ENCODE measurements at regions not wholly inside any gene's neighbourhood (a gene's known extent, or its start where the extent isn't known, plus 50 kb on each side); places are given as distances from the start of the nearest gene placed in this dataset.

GRCh38 chr4:83180431-83180968 lies 66.0 kb upstream of the PLAC8 start:
- no peak for DNase-seq (ENCODE audit: extremely low spot score, unreplicated experiment)
- H3K27ac Mint-ChIP-seq (ENCODE audit: unreplicated experiment), result no peak overlapping the region
- no peaks in the 10 kb centered on the region for H3K4me1 Mint-ChIP-seq (ENCODE audit: unreplicated experiment)
- no peak overlapping the region for H3K4me3 Mint-ChIP-seq (ENCODE audit: unreplicated experiment)
- TF ChIP-seq CTCF (IDR thresholded peaks at IDR 0.05), result no peak
- no peaks in the 10 kb centered on the region for H3K9me3 Mint-ChIP-seq (ENCODE audit: unreplicated experiment)
- H3K36me3 Mint-ChIP-seq (ENCODE audit: unreplicated experiment), result no peaks in the 10 kb centered on the region
- peaks cover 8% of the 10 kb centered on the region for H3K27me3 Mint-ChIP-seq (ENCODE audit: unreplicated experiment)

DNA sequence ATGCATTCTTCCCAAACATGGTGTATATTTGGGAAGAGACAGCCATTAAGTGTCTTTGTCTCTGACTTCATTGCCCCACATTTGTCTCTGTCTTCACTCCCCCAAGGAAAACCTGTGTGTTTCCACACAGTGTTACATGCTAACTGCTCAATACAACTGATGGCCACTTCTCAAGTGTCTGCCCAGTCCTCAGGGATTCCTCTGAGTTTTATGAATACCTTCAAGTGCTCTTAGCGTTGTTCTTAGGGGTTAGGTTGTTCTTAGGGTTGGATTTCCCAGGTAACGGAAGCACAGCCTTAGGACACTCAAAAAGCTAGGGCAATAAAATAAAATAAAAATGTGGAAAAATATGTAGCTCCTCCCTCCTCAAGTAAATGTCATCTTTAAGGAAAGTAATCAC lies 64.7 kb upstream of the PLAC8 start:
- Mint-ChIP-seq H3K4me3 (ENCODE audit: unreplicated experiment) (no peak overlapping the region), H3K4me1 (ENCODE audit: unreplicated experiment) (no peaks in the 10 kb centered on the region), H3K9me3 (ENCODE audit: unreplicated experiment) (no peaks in the 10 kb centered on the region), H3K27ac (ENCODE audit: unreplicated experiment) (no peak overlapping the region), H3K27me3 (ENCODE audit: unreplicated experiment) (peaks cover 8% of the 10 kb centered on the region), H3K36me3 (ENCODE audit: unreplicated experiment) (no peaks in the 10 kb centered on the region)
- no peak for DNase-seq (ENCODE audit: extremely low spot score, unreplicated experiment)
- TF ChIP-seq CTCF (IDR thresholded peaks at IDR 0.05), result no peak

- Mint-ChIP-seq H3K4me3 (ENCODE audit: unreplicated experiment) (no peak overlapping the region), H3K27ac (ENCODE audit: unreplicated experiment) (no peak overlapping the region), H3K9me3 (ENCODE audit: unreplicated experiment) (no peaks in the 10 kb centered on the region), H3K36me3 (ENCODE audit: unreplicated experiment) (no peaks in the 10 kb centered on the region), H3K4me1 (ENCODE audit: unreplicated experiment) (no peaks in the 10 kb centered on the region), H3K27me3 (ENCODE audit: unreplicated experiment) (peaks cover 8% of the 10 kb centered on the region)
- no peak for TF ChIP-seq CTCF (IDR thresholded peaks at IDR 0.05)
- DNase-seq (ENCODE audit: extremely low spot score, unreplicated experiment), result no peak
Observed at GRCh38 chr4:83178029-83178428, 63.5 kb upstream of the PLAC8 start.

- H3K4me1 Mint-ChIP-seq (ENCODE audit: unreplicated experiment), result no peaks in the 10 kb centered on the region
Observed at GRCh38 chr4:83177182-83177581, 62.7 kb upstream of the PLAC8 start.

DNA sequence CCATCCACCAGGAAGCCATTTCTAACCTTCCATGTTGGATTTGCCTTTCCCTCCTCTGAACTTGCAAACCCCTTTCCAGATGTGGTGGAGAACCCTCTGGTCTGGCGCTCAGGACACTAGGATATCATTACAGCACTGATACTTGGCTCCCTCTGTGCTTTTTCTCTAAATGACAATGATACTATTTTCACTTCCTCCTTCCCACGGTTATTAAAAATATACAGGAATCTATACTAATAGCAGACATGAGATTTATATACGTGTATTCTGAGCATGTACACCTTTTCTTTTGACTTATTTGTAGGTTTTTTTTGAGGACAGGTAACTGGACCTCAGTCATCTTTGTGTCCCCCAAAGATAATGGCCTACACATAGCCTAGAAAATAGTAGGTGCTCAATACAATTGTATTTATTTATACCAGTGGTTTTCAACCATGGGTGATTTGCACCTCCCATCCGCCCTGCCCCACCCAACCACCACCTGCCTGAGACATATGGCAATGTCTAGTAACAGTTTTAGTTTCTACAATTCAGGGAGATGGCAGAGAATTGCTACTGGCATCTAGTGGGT lies 60.4 kb upstream of the PLAC8 start:
- no peak overlapping the region for H3K27ac Mint-ChIP-seq (ENCODE audit: unreplicated experiment)
- no peak for TF ChIP-seq CTCF (IDR thresholded peaks at IDR 0.05)
- no peak overlapping the region for H3K4me3 Mint-ChIP-seq (ENCODE audit: unreplicated experiment)
- peaks cover 4% of the 10 kb centered on the region for H3K27me3 Mint-ChIP-seq (ENCODE audit: unreplicated experiment)
- H3K36me3 Mint-ChIP-seq (ENCODE audit: unreplicated experiment), result no peaks in the 10 kb centered on the region
- H3K9me3 Mint-ChIP-seq (ENCODE audit: unreplicated experiment), result peaks cover 4% of the 10 kb centered on the region
- no peaks in the 10 kb centered on the region for H3K4me1 Mint-ChIP-seq (ENCODE audit: unreplicated experiment)
- DNase-seq (ENCODE audit: extremely low spot score, unreplicated experiment), result no peak

More at GRCh38 chr4:83177182-83177581, 62.7 kb upstream of the PLAC8 start:
- Mint-ChIP-seq H3K36me3 (ENCODE audit: unreplicated experiment) (no peaks in the 10 kb centered on the region), H3K4me3 (ENCODE audit: unreplicated experiment) (no peak overlapping the region), H3K27me3 (ENCODE audit: unreplicated experiment) (peaks cover 8% of the 10 kb centered on the region), H3K27ac (ENCODE audit: unreplicated experiment) (no peak overlapping the region), H3K9me3 (ENCODE audit: unreplicated experiment) (no peaks in the 10 kb centered on the region)
- no peak for TF ChIP-seq CTCF (IDR thresholded peaks at IDR 0.05)
- DNase-seq (ENCODE audit: extremely low spot score, unreplicated experiment), result no peak
